ENCODE measurements at regions not wholly inside any gene's neighbourhood (a gene's known extent, or its start where the extent isn't known, plus 50 kb on each side); places are given as distances from the start of the nearest gene placed in this dataset.
A peak's percentile ranks its signal among the peaks of the same experiment; 100 is the strongest.

DNA sequence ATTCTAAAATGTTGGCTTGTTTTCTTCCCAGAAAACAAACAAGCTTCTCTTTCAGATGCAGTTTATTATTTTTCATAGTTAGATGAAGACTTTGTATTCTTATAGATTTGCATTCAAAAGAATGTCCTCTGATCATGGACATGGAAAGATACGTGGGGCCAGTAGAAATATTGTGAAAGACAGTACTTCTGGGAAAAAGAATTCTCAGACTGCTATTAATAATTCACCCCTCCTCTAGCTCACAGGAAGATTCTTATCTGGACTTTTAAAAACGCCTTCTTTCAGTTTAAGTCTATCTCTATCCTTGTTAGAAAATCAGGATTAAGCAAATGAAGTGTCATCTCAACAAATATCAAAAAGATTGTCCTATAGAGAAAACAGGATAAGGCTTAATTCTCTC lies 514.1 kb upstream of the ADAMTS9 start:
- TF ChIP-seq, protein P1, sequence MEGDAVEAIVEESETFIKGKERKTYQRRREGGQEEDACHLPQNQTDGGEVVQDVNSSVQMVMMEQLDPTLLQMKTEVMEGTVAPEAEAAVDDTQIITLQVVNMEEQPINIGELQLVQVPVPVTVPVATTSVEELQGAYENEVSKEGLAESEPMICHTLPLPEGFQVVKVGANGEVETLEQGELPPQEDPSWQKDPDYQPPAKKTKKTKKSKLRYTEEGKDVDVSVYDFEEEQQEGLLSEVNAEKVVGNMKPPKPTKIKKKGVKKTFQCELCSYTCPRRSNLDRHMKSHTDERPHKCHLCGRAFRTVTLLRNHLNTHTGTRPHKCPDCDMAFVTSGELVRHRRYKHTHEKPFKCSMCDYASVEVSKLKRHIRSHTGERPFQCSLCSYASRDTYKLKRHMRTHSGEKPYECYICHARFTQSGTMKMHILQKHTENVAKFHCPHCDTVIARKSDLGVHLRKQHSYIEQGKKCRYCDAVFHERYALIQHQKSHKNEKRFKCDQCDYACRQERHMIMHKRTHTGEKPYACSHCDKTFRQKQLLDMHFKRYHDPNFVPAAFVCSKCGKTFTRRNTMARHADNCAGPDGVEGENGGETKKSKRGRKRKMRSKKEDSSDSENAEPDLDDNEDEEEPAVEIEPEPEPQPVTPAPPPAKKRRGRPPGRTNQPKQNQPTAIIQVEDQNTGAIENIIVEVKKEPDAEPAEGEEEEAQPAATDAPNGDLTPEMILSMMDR (conservative IDR thresholded peaks at IDR 0.05; ENCODE audit: low read depth, low read length) = no peak
- no peak overlapping the region for H3K4me3 ChIP-seq (ENCODE audit: low read depth, low read length)
- no peak for DNase-seq (ENCODE audit: low read depth)

GRCh38 chr3:65200310-65200970 lies 512.6 kb upstream of the ADAMTS9 start:
- H3K4me3 ChIP-seq (ENCODE audit: low read depth, low read length) = no peak overlapping the region
- DNase-seq (ENCODE audit: low read depth) = no peak
- TF ChIP-seq, protein P1 (conservative IDR thresholded peaks at IDR 0.05; ENCODE audit: low read depth, low read length) = no peak

DNA sequence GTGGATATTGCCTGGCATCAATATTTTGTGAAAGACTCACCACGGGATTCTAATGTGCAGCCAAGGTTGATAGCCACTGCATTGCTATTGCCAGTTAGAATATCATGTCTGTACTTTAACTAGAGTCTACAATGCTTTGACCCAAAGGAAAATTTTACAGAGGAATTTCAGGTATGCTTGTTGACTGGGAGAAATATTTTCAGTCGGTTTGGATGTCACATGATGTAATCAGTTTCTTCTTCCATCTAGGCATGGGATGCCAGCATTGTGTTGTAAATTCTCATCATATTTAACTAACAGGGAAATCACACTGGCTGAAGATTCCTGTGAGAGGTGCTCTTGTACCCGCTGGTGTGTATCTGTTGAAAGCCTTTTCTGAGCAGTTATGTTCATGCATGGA lies 508.9 kb upstream of the ADAMTS9 start:
- TF ChIP-seq, protein P1 (conservative IDR thresholded peaks at IDR 0.05; ENCODE audit: low read depth, low read length) = no peak
- H3K4me3 ChIP-seq (ENCODE audit: low read depth, low read length) = no peak overlapping the region
- peak; percentile 58 for DNase-seq (ENCODE audit: low read depth)

GRCh38 chr3:65195211-65196006 lies 507.6 kb upstream of the ADAMTS9 start:
- no peak for DNase-seq (ENCODE audit: low read depth)
- TF ChIP-seq, protein P1 (conservative IDR thresholded peaks at IDR 0.05; ENCODE audit: low read depth, low read length) = no peak
- H3K4me3 ChIP-seq (ENCODE audit: low read depth, low read length) = no peak overlapping the region

- TF ChIP-seq, protein P1 (conservative IDR thresholded peaks at IDR 0.05; ENCODE audit: low read depth, low read length) = no peak
- no peak overlapping the region for H3K4me3 ChIP-seq (ENCODE audit: low read depth, low read length)
- no peak for DNase-seq (ENCODE audit: low read depth)
Observed at GRCh38 chr3:65194744-65195143, 506.9 kb upstream of the ADAMTS9 start.

GRCh38 chr3:65194047-65194714 lies 506.4 kb upstream of the ADAMTS9 start:
- no peak overlapping the region for H3K4me3 ChIP-seq (ENCODE audit: low read depth, low read length)
- no peak for DNase-seq (ENCODE audit: low read depth)
- TF ChIP-seq, protein P1 (conservative IDR thresholded peaks at IDR 0.05; ENCODE audit: low read depth, low read length) = no peak
